Caki2 (cell line): ENCODE measurements at regions not wholly inside any gene's neighbourhood (a gene's known extent, or its start where the extent isn't known, plus 50 kb on each side); places are given as distances from the start of the nearest gene placed in this dataset.

ENCODE experiments used
- DNase-seq: peaks from one replicate; pipeline ENCODE4 v3.0.0-alpha.2; 2015; ENCODE audit warnings: low read depth
- in situ Hi-C: cut with HindIII; loops from 2 replicates; pipeline ENCODE4 v1.10.0; 2016; ENCODE audit warnings: low sequenced_read_pairs, low pct_unique_long_range_greater_than_20kb, mixed read lengths

GRCh38 chr1:114318961-114319360 lies 165.3 kb upstream of the SYT6 start:
- in situ Hi-C loops, result no loop called here
- DNase-seq, result no peak

GRCh38 chr1:114316204-114316603 lies 162.5 kb upstream of the SYT6 start:
- no peak for DNase-seq
- in situ Hi-C loops, result no loop called here

- DNase-seq, result no peak
- in situ Hi-C loops, result no loop called here
Observed at GRCh38 chr1:114315631-114316030, 162.0 kb upstream of the SYT6 start.

- in situ Hi-C loops, result no loop called here
Observed at GRCh38 chr1:114314576-114314975, 160.9 kb upstream of the SYT6 start.

GRCh38 chr1:114314098-114314497 lies 160.4 kb upstream of the SYT6 start:
- no peak for DNase-seq
- in situ Hi-C loops, result no loop called here

More at GRCh38 chr1:114314576-114314975, 160.9 kb upstream of the SYT6 start:
- no peak for DNase-seq

GRCh38 chr1:114310695-114311271 lies 157.1 kb upstream of the SYT6 start:
- DNase-seq, result no peak
- in situ Hi-C loops, result no loop called here

GRCh38 chr1:114302821-114303220 lies 149.2 kb upstream of the SYT6 start:
- DNase-seq, result no peak
- in situ Hi-C loops, result no loop called here

- DNase-seq, result no peak
- in situ Hi-C loops, result no loop called here
Observed at GRCh38 chr1:114299331-114299975, 145.8 kb upstream of the SYT6 start.

GRCh38 chr1:114298008-114298407 lies 144.3 kb upstream of the SYT6 start:
- DNase-seq, result no peak
- in situ Hi-C loops, result no loop called here

- in situ Hi-C loops, result no loop called here
- DNase-seq, result no peak
Observed at GRCh38 chr1:114296413-114296812, 142.7 kb upstream of the SYT6 start.

GRCh38 chr1:114295321-114295720 lies 141.7 kb upstream of the SYT6 start:
- no peak for DNase-seq
- in situ Hi-C loops, result no loop called here

GRCh38 chr1:114292835-114293234 lies 139.2 kb upstream of the SYT6 start:
- in situ Hi-C loops, result no loop called here
- DNase-seq, result no peak

- DNase-seq, result no peak
- in situ Hi-C loops, result no loop called here
Observed at GRCh38 chr1:114292194-114292593, 138.5 kb upstream of the SYT6 start.

GRCh38 chr1:114290776-114291175 lies 137.1 kb upstream of the SYT6 start:
- in situ Hi-C loops, result no loop called here
- no peak for DNase-seq

GRCh38 chr1:114290341-114290740 lies 136.7 kb upstream of the SYT6 start:
- no peak for DNase-seq
- in situ Hi-C loops, result no loop called here

GRCh38 chr1:114289824-114290223 lies 136.2 kb upstream of the SYT6 start:
- in situ Hi-C loops, result no loop called here
- DNase-seq, result no peak

- no peak for DNase-seq
- in situ Hi-C loops, result no loop called here
Observed at GRCh38 chr1:114289306-114289705, 135.6 kb upstream of the SYT6 start.

GRCh38 chr1:114286960-114287359 lies 133.3 kb upstream of the SYT6 start:
- DNase-seq, result no peak
- in situ Hi-C loops, result no loop called here

- no peak for DNase-seq
- in situ Hi-C loops, result no loop called here
Observed at GRCh38 chr1:114286179-114286578, 132.5 kb upstream of the SYT6 start.

GRCh38 chr1:114282751-114283403 lies 129.2 kb upstream of the SYT6 start:
- in situ Hi-C loops, result no loop called here
- DNase-seq, result peak; percentile 36
